Upper lobe of right lung (tissue), 1 donor: ENCODE measurements at regions not wholly inside any gene's neighbourhood (a gene's known extent, or its start where the extent isn't known, plus 50 kb on each side); places are given as distances from the start of the nearest gene placed in this dataset.
"Not testable (repeated sequence)": the region's sequence is repeated elsewhere in the genome, so short reads cannot be mapped to it uniquely, and the experiment has no call there.

Experiments
- ATAC-seq: fragments of 200-7000 bp; cut with Tn5 transposase; one replicate; pipeline ENCODE4 v1.9.1; 2020; ENCODE audit warnings: mild to moderate bottlenecking, moderate library complexity
- DNase-seq: peaks from one replicate; pipeline ENCODE4 v3.0.0-alpha.2; 2020
- H3K27ac ChIP-seq: fragments of 200-600 bp; one replicate; pipeline ENCODE4 v1.8.0; 2022
- H3K27me3 ChIP-seq: fragments of 200-600 bp; one replicate; pipeline ENCODE4 v1.8.0; 2022; ENCODE audit warnings: mild to moderate bottlenecking
- H3K36me3 ChIP-seq: fragments of 200-600 bp; one replicate; pipeline ENCODE4 v1.8.0; 2022
- H3K4me1 ChIP-seq: fragments of 200-600 bp; one replicate; pipeline ENCODE4 v1.8.0; 2022
- H3K4me3 ChIP-seq: fragments of 200-600 bp; one replicate; pipeline ENCODE4 v1.8.0; 2022; ENCODE audit warnings: mild to moderate bottlenecking
- H3K9me3 ChIP-seq: fragments of 200-600 bp; one replicate; pipeline ENCODE4 v1.8.0; 2022
- CTCF ChIP-seq: fragments of 200-600 bp; IDR thresholded peaks from one replicate; pipeline ENCODE4 v1.8.0; 2022; ENCODE audit warnings: antibody characterized with exemption
- intact Hi-C: fragments of 100-400 bp; cut with DNase I; formaldehyde crosslinking; loops from one replicate; pipeline ENCODE4 v1.11.0; 2022
- donor health status: DM: no; HTN: yes; CAD: no; lungs with severe emphysema.

- H3K27ac ChIP-seq, result no peak overlapping the region
- H3K36me3 ChIP-seq, result no peaks in the 10 kb centered on the region
- no peak for TF ChIP-seq CTCF
- no peak overlapping the region for H3K4me3 ChIP-seq
- DNase-seq (no peak), ATAC-seq (no peak)
- H3K9me3 ChIP-seq, result no peaks in the 10 kb centered on the region
- no peaks in the 10 kb centered on the region for H3K27me3 ChIP-seq
- no peaks in the 10 kb centered on the region for H3K4me1 ChIP-seq
- intact Hi-C loops, result no loop called here
These were observed 325.3 kb downstream of the LNPK start for GRCh38 chr2:175676813-175677212.

DNA sequence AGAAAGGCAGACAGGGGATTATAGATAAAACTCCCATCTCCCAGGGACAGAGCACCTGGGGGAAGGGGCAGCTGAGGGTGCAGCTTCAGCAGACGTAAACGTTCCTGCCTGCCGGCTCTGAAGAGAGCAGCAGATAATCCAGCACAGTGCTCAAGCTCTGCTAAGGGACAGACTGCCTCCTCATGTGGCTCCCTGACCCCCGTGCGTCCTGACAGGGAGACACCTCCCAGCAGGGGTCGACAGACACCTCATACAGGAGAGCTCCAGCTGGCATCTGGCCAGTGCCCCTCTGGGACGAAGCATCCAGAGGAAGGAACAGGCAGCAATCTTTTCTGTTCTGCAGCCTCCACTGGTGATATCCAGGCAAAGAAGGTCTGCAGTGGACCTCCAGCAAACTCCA is 333.3 kb downstream of the LNPK start:
- intact Hi-C loops, H3K4me1 ChIP-seq, DNase-seq, H3K27ac ChIP-seq, ATAC-seq, H3K4me3 ChIP-seq, H3K36me3 ChIP-seq, H3K9me3 ChIP-seq: not testable (repeated sequence)
- H3K27me3 ChIP-seq, result peaks cover 23% of the 10 kb centered on the region

GRCh38 chr2:175662335-175662734 is 339.7 kb downstream of the LNPK start:
- Histone ChIP-seq H3K9me3 (no peaks in the 10 kb centered on the region), H3K36me3 (no peaks in the 10 kb centered on the region), H3K4me1 (no peaks in the 10 kb centered on the region), H3K4me3 (no peak overlapping the region), H3K27ac (no peak overlapping the region), H3K27me3 (peaks cover 8% of the 10 kb centered on the region)
- no peak for ATAC-seq
- no peak for DNase-seq
- intact Hi-C loops, result no loop called here
- TF ChIP-seq CTCF, result no peak

DNA sequence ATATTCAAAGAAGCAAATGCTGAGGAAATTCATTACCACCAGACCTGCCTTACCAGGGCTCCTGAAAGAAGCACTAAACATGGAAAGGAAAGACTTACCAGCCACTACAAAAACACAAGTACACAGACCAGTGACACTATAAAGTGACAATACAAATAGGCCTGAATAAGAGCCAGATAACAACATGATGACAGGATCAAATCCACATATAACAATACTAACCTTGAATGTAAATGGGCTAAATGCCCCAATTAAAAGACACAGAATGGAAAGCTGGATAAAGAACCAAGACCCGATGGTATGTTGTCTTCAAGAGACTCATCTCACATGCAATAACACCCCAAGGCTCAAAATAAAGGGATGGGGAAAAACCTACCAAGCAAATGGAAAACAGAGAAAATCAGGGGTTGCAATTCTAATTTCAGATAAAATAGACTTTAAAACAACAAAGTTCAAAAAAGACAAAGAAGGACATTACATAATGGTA is 353.4 kb downstream of the LNPK start:
- no peaks in the 10 kb centered on the region for H3K36me3 ChIP-seq
- TF ChIP-seq CTCF, result no peak

DNA sequence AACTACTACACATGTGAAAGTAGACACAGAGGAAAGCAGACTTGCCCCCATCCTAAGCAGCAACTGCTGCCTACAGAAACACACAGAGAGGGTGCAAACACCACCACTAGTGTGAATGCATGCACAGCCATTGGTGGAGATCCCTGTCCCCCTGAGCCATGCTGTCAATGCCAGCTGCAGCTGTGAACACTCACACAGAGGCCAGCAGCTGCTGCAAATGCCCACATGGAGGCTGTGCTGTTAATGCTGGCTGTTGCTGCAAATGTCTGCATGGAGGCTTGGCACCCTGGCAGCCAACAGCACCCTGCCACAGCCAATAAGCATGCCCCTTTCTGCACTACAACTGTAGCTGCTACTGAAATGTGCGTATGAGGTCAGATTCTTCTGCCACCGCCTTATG is 355.0 kb downstream of the LNPK start:
- intact Hi-C loops, result no loop called here
- H3K4me3 ChIP-seq, result no peak overlapping the region
- no peak for DNase-seq
- H3K4me1 ChIP-seq, result no peaks in the 10 kb centered on the region
- no peaks in the 10 kb centered on the region for H3K27me3 ChIP-seq
- H3K36me3 ChIP-seq, result no peaks in the 10 kb centered on the region
- no peak overlapping the region for H3K27ac ChIP-seq
- H3K9me3 ChIP-seq, result peaks cover 11% of the 10 kb centered on the region
- no peak for ATAC-seq
- no peak for TF ChIP-seq CTCF

More for the DNA sequence above, 353.4 kb downstream of the LNPK start:
- intact Hi-C loops, result no loop called here
- DNase-seq, result no peak
- no peaks in the 10 kb centered on the region for H3K4me1 ChIP-seq
- no peak overlapping the region for H3K4me3 ChIP-seq
- H3K9me3 ChIP-seq, result peaks cover 11% of the 10 kb centered on the region
- no peaks in the 10 kb centered on the region for H3K27me3 ChIP-seq
- no peak for ATAC-seq
- H3K27ac ChIP-seq, result no peak overlapping the region

DNA sequence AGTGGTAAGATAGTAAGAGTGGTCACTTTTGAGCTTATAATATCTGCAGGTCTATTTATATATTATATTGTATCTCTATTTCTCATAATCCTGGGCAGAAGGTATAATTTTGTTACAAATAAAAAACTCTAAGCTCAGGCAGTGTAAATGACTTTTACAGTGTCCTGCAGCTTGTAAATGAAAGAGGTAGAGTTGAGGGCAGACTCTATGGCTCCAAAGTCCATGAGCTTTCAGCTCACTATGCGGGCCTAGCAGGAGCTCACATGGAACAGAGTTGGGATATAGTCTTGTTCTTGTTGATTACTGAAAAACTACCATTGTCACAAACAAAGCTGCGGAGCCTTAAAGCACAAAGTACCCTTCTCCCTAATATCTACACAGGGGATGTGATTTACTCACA is 361.4 kb downstream of the LNPK start:
- Histone ChIP-seq H3K36me3 (no peaks in the 10 kb centered on the region), H3K27me3 (no peaks in the 10 kb centered on the region), H3K27ac (no peak overlapping the region), H3K9me3 (no peaks in the 10 kb centered on the region), H3K4me1 (no peaks in the 10 kb centered on the region), H3K4me3 (no peak overlapping the region)
- no peak for ATAC-seq
- DNase-seq, result no peak
- intact Hi-C loops, result no loop called here
- TF ChIP-seq CTCF, result no peak
